ENCODE measurements at regions not wholly inside any gene's neighbourhood (a gene's known extent, or its start where the extent isn't known, plus 50 kb on each side); places are given as distances from the start of the nearest gene placed in this dataset.

DNA sequence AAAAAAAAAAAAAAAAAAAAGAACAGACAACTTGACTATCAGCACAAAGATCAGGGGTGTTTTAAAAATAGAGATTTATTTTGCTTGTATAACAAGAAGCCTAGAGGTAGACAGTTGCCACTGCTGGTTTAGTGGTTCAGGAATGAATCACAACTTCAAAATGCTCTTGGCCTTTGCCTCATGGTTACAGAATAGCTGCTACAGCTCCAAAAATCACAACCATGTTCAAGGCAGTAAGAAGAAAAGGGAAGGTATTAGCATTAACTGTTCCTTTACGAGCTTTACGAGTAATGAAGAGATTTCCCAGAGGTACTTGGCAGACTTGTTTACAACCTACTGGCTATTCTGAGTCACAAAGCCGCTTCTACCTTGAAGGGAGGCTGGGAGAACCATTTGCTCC is 52.5 kb upstream of the PPM1J start:
- TF ChIP-seq, protein P1, sequence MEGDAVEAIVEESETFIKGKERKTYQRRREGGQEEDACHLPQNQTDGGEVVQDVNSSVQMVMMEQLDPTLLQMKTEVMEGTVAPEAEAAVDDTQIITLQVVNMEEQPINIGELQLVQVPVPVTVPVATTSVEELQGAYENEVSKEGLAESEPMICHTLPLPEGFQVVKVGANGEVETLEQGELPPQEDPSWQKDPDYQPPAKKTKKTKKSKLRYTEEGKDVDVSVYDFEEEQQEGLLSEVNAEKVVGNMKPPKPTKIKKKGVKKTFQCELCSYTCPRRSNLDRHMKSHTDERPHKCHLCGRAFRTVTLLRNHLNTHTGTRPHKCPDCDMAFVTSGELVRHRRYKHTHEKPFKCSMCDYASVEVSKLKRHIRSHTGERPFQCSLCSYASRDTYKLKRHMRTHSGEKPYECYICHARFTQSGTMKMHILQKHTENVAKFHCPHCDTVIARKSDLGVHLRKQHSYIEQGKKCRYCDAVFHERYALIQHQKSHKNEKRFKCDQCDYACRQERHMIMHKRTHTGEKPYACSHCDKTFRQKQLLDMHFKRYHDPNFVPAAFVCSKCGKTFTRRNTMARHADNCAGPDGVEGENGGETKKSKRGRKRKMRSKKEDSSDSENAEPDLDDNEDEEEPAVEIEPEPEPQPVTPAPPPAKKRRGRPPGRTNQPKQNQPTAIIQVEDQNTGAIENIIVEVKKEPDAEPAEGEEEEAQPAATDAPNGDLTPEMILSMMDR (IDR thresholded peaks at IDR 0.05) = no peak
- TF ChIP-seq POLR2A (IDR thresholded peaks at IDR 0.05) = no peak
